H1 (cell line): ENCODE measurements at regions not wholly inside any gene's neighbourhood (a gene's known extent, or its start where the extent isn't known, plus 50 kb on each side); places are given as distances from the start of the nearest gene placed in this dataset.

Experiments
- CTCF ChIA-PET: fragments of 300-600 bp; sonication (Branson Sonifier 250); formaldehyde crosslinking; loops from one replicate; lab custom pipeline; 2021; ENCODE audit not compliant: partially characterized antibody; lab: Charles Lee
- POLR2A ChIA-PET: fragments of 300-600 bp; sonication (Branson Sonifier 250); formaldehyde crosslinking; loops from one replicate; lab custom pipeline; 2021; ENCODE audit warnings: inconsistent platforms; ENCODE audit not compliant: partially characterized antibody; lab: Charles Lee
- DNase-seq, 2 experiments: peaks; one replicate each; pipeline versions ENCODE4 v3.0.0 to v3.0.0-alpha.2; 2010 to 2022; ENCODE audit warnings: low spot score in 2 of 2, low read depth in 1 of 2, mixed read lengths in 1 of 2
- FAIRE-seq: peaks from 2 replicates; lab custom pipeline; 2011; peaks lifted over from hg19 to GRCh38; lab: Jason Lieb, UNC
- H2AFZ ChIP-seq: 2 replicates; pipeline ENCODE4 v1.8.1; 2012; ENCODE audit warnings: low read length, inconsistent platforms
- H2AK5ac ChIP-seq: 2 replicates; pipeline ENCODE4 v1.6.1; 2013; ENCODE audit warnings: low read depth, low read length
- H2BK120ac ChIP-seq: replicated peaks from 2 replicates; pipeline ENCODE3; 2013; ENCODE audit warnings: low read depth, low read length, inconsistent platforms
- H2BK12ac ChIP-seq: 2 replicates; pipeline ENCODE4 v1.6.1; 2013; ENCODE audit warnings: low read depth, low read length
- H2BK15ac ChIP-seq: 2 replicates; pipeline ENCODE4 v1.6.1; 2013; ENCODE audit warnings: low read length
- H2BK20ac ChIP-seq: 2 replicates; pipeline ENCODE4 v1.6.1; 2013; ENCODE audit warnings: low read length
- H2BK5ac ChIP-seq: 2 replicates; pipeline ENCODE4 v1.6.1; 2013; ENCODE audit warnings: low read depth, low read length
- H3K14ac ChIP-seq: 2 replicates; pipeline ENCODE4 v1.6.1; 2013; ENCODE audit warnings: inconsistent platforms; ENCODE audit not compliant: insufficient read length
- H3K18ac ChIP-seq: 2 replicates; pipeline ENCODE4 v1.6.1; 2013; ENCODE audit warnings: low read length; ENCODE audit errors: extremely low read depth
- H3K23ac ChIP-seq: 2 replicates; pipeline ENCODE4 v1.6.1; 2013; ENCODE audit warnings: inconsistent platforms; ENCODE audit not compliant: insufficient read length
- H3K23me2 ChIP-seq: 2 replicates; pipeline ENCODE4 v1.6.1; 2013; ENCODE audit warnings: low read depth, low read length
- H3K27ac ChIP-seq: 2 replicates; pipeline ENCODE4 v1.6.1; 2011; ENCODE audit warnings: low read depth, low read length, inconsistent platforms
- H3K27me3 ChIP-seq, 4 experiments: replicated peaks in 1 of 4; 1 replicate in 1 of 4; 2 replicates in 3 of 4; pipeline versions ENCODE4 v1.6.1 to v1.8.1; 2011 to 2013; ENCODE audit warnings: low read length in 3 of 4, mild to moderate bottlenecking in 3 of 4, inconsistent platforms in 2 of 4, mixed read lengths in 2 of 4, moderate library complexity in 1 of 4; ENCODE audit not compliant: control insufficient read depth in 3 of 4, insufficient read depth in 3 of 4; ENCODE audit errors: extremely low read depth in 1 of 4
- H3K36me3 ChIP-seq, 4 experiments: 2 replicates each; pipeline versions ENCODE4 v1.6.1 to v1.8.1; 2011 to 2013; ENCODE audit warnings: mild to moderate bottlenecking in 4 of 4, low read length in 3 of 4, moderate library complexity in 2 of 4, control low read depth in 1 of 4, inconsistent platforms in 1 of 4; ENCODE audit not compliant: insufficient read depth in 4 of 4, control insufficient read depth in 2 of 4
- H3K4ac ChIP-seq: replicated peaks from 2 replicates; pipeline ENCODE3; 2013; ENCODE audit warnings: low read length, low read depth, mixed read lengths, inconsistent platforms; ENCODE audit not compliant: insufficient read length
- H3K4me1 ChIP-seq, 4 experiments: replicated peaks in 1 of 4; 1 replicate in 1 of 4; 2 replicates in 3 of 4; pipeline versions ENCODE4 v1.6.1 to v1.8.1; 2011 to 2013; ENCODE audit warnings: low read length in 3 of 4, inconsistent platforms in 2 of 4, mixed read lengths in 1 of 4; ENCODE audit not compliant: insufficient read depth in 4 of 4, control insufficient read depth in 3 of 4
- H3K4me2 ChIP-seq, 2 experiments: 2 replicates each; pipeline versions ENCODE4 v1.6.1 to v1.8.1; 2011 to 2013; ENCODE audit warnings: low read depth in 2 of 2, low read length in 2 of 2, control low read depth in 1 of 2, inconsistent platforms in 1 of 2, mild to moderate bottlenecking in 1 of 2; ENCODE audit not compliant: insufficient read depth in 1 of 2
- H3K4me3 ChIP-seq, 4 experiments: fragments of 200-600, 300-600 bp in 1 of 4; sonication (generic), shearing (Covaris generic), sonication (Bioruptor Twin) in 1 of 4; 2 replicates each; pipeline versions ENCODE4 v1.5.1 to v1.8.1; 2011 to 2016; ENCODE audit warnings: low read length in 4 of 4, low read depth in 3 of 4, control low read depth in 2 of 4, inconsistent platforms in 2 of 4, mild to moderate bottlenecking in 2 of 4, mixed read lengths in 1 of 4, moderate library complexity in 1 of 4; ENCODE audit not compliant: insufficient read depth in 2 of 4; ENCODE audit errors: extremely low read depth in 1 of 4
- H3K56ac ChIP-seq: replicated peaks from 2 replicates; pipeline ENCODE3; 2013; ENCODE audit warnings: low read depth, mild to moderate bottlenecking, mixed read lengths, low read length, inconsistent platforms; ENCODE audit not compliant: insufficient read length
- H3K79me1 ChIP-seq: 2 replicates; pipeline ENCODE4 v1.6.1; 2013; ENCODE audit warnings: low read depth, low read length, control low read depth
- H3K79me2 ChIP-seq, 2 experiments: 2 replicates each; pipeline versions ENCODE4 v1.6.1 to v1.8.1; 2012 to 2013; ENCODE audit warnings: low read length in 2 of 2, mild to moderate bottlenecking in 2 of 2, inconsistent platforms in 1 of 2; ENCODE audit not compliant: insufficient read depth in 2 of 2, control insufficient read depth in 1 of 2
- H3K9ac ChIP-seq, 4 experiments: replicated peaks in 1 of 4; 1 replicate in 1 of 4; 2 replicates in 3 of 4; pipeline versions ENCODE4 v1.6.1 to v1.8.1; 2011 to 2013; ENCODE audit warnings: low read depth in 3 of 4, low read length in 3 of 4, control low read depth in 2 of 4, mild to moderate bottlenecking in 2 of 4, moderate library complexity in 2 of 4, inconsistent platforms in 1 of 4; ENCODE audit errors: extremely low read depth in 1 of 4
- H3K9me3 ChIP-seq, 2 experiments: 2 replicates each; pipeline versions ENCODE4 v1.6.1 to v1.8.1; 2012 to 2013; ENCODE audit warnings: mild to moderate bottlenecking in 2 of 2, moderate library complexity in 2 of 2, control low read depth in 1 of 2, inconsistent platforms in 1 of 2, low read depth in 1 of 2, low read length in 1 of 2, mixed read lengths in 1 of 2; ENCODE audit not compliant: insufficient read depth in 2 of 2
- H4K20me1 ChIP-seq, 2 experiments: replicated peaks in 1 of 2; 2 replicates each; pipeline versions ENCODE3 to v1.8.1; 2011 to 2013; ENCODE audit warnings: inconsistent platforms in 2 of 2, low read length in 2 of 2, mild to moderate bottlenecking in 1 of 2; ENCODE audit not compliant: insufficient read depth in 2 of 2, control insufficient read depth in 1 of 2
- H4K5ac ChIP-seq: 2 replicates; pipeline ENCODE4 v1.6.1; 2013; ENCODE audit warnings: low read length, low read depth, mixed read lengths, inconsistent platforms; ENCODE audit not compliant: insufficient read length
- H4K8ac ChIP-seq: 2 replicates; pipeline ENCODE4 v1.8.0; 2013; ENCODE audit warnings: mild to moderate bottlenecking, moderate library complexity, low read length, inconsistent platforms; ENCODE audit not compliant: insufficient read depth; ENCODE audit errors: extremely low read depth
- H4K91ac ChIP-seq: replicated peaks from 2 replicates; pipeline ENCODE3; 2013; ENCODE audit warnings: low read length, mixed read lengths, inconsistent platforms; ENCODE audit not compliant: insufficient read length
- CBX5 ChIP-seq: fragments of 300-800, 300-1000 bp; sonication (generic); IDR thresholded peaks from 2 replicates; pipeline ENCODE4 v1.7.1; 2016; ENCODE audit warnings: antibody characterized with exemption, low read length, low read depth
- CHD2 ChIP-seq: IDR thresholded peaks from 2 replicates; pipeline ENCODE4 v1.6.1; 2012; ENCODE audit warnings: low read length, improper control_type of control experiment
- MAFK ChIP-seq: IDR thresholded peaks from 2 replicates; pipeline ENCODE4 v1.6.1; 2012; ENCODE audit warnings: low read depth, mild to moderate bottlenecking, improper control_type of control experiment, low read length
- SP2 ChIP-seq: IDR thresholded peaks from 2 replicates; pipeline ENCODE4 v1.6.1; 2012; ENCODE audit warnings: mild to moderate bottlenecking, low read length, inconsistent platforms
- SRF ChIP-seq: IDR thresholded peaks from 2 replicates; pipeline ENCODE4 v1.6.1; 2011; ENCODE audit warnings: mild to moderate bottlenecking, low read depth, low read length, moderate library complexity
- TBP ChIP-seq: IDR thresholded peaks from 2 replicates; pipeline ENCODE4 v1.6.1; 2011; ENCODE audit warnings: low read depth, low read length, improper control_type of control experiment
- YY1 ChIP-seq: IDR thresholded peaks from 2 replicates; pipeline ENCODE4 v1.6.1; 2011; ENCODE audit warnings: low read depth, mild to moderate bottlenecking, low read length
- WGBS, 2 experiments: shearing (Covaris generic) in 1 of 2; methylation state at CpG; one replicate each; pipeline versions ENCODE4 v1.1.6 to v1.1.7; 2013 to 2015; ENCODE audit warnings: low lambda C conversion rate in 2 of 2, mixed read lengths in 2 of 2, inconsistent platforms in 1 of 2, low coverage in 1 of 2, missing lambda C conversion rate in 1 of 2; ENCODE audit not compliant: insufficient replicate concordance in 2 of 2, insufficient coverage in 1 of 2, insufficient read length in 1 of 2; ENCODE audit errors: extremely low coverage in 1 of 2, missing lambda C conversion rate in 1 of 2; 5-methylcytosine and 5-hydroxymethylcytosine counted together
- TF ChIP-seq, protein P1 (sequence below): IDR thresholded peaks from 2 replicates; pipeline ENCODE4 v1.6.1; 2011; ENCODE audit warnings: low read length, improper control_type of control experiment
- TF ChIP-seq, protein P2 (sequence below): IDR thresholded peaks from 2 replicates; pipeline ENCODE4 v1.6.1; 2011; ENCODE audit warnings: low read depth, mild to moderate bottlenecking, low read length; ENCODE audit not compliant: insufficient read depth
- TF ChIP-seq, protein P3 (sequence below), 3 experiments: IDR thresholded peaks; 1 replicate in 2 of 3; 2 replicates in 1 of 3; pipeline versions ENCODE4 v1.5.1 to v1.6.1; 2011; ENCODE audit warnings: low read length in 3 of 3, mild to moderate bottlenecking in 3 of 3, inconsistent platforms in 2 of 3, low read depth in 1 of 3, moderate library complexity in 1 of 3; ENCODE audit not compliant: insufficient read depth in 1 of 3; ENCODE audit errors: control extremely low read depth in 1 of 3

DNA sequence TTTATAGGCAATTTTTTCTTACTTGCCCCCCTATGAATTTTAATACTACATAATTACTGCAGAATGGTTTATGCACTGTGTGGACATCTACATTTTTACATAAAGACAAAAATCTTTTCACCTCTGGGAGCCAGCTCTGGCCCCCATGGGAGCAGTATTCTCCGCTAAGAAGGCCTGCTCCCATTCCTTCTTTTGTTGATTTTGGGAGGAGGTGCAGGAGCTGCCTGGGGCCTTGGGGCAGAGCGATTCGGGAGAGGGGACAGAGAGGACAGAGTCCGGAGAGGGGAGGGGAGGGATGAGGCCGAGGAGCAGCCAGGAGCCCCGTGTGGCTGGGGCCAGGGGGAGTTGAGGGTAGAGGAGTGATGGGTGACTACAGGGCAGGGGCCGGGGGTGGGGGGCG is 452.0 kb downstream of the PREX1 start:
- Histone ChIP-seq H3K9ac (no peak overlapping the region), H3K23me2 (no peaks in the 10 kb centered on the region), H3K4me3 (no peak overlapping the region), H3K56ac (no peak overlapping the region), H3K79me2 (no peaks in the 10 kb centered on the region), H4K91ac (no peak overlapping the region), H2BK15ac (no peak overlapping the region), H3K14ac (no peak overlapping the region), H4K8ac (no peak overlapping the region), H2BK20ac (no peak overlapping the region), H2BK120ac (no peak overlapping the region), H3K23ac (no peak overlapping the region), H3K4me1 (peaks cover 5 to 20% (median 12%) of the 10 kb centered on the region in 4 experiments), H3K79me1 (no peaks in the 10 kb centered on the region), H2AFZ (no peak overlapping the region), H4K5ac (no peak overlapping the region), H3K9me3 (no peaks in the 10 kb centered on the region), H3K27me3 (no peaks in the 10 kb centered on the region; a peak in 3 of 7 replicates), H3K36me3 (no peaks in the 10 kb centered on the region), H2BK5ac (no peak overlapping the region), H4K20me1 (no peaks in the 10 kb centered on the region), H3K27ac (no peak overlapping the region), H3K4ac (no peak overlapping the region), H2BK12ac (no peak overlapping the region), H3K18ac (no peak overlapping the region), H2AK5ac (no peak overlapping the region), H3K4me2 (no peak overlapping the region)
- ChIA-PET POLR2A (no interaction called here), CTCF (interaction anchor here (0.8 to 3.5 kb wide), 4 partner anchors 10 to 245 kb away, joined by 3 to 14 read pairs (median 5); no protein-coding TSS in a partner anchor)
- no peak for FAIRE-seq
- no peak for TF ChIP-seq SRF
- TF ChIP-seq MAFK: no peak
- TF ChIP-seq CHD2: no peak
- TF ChIP-seq, protein P1, sequence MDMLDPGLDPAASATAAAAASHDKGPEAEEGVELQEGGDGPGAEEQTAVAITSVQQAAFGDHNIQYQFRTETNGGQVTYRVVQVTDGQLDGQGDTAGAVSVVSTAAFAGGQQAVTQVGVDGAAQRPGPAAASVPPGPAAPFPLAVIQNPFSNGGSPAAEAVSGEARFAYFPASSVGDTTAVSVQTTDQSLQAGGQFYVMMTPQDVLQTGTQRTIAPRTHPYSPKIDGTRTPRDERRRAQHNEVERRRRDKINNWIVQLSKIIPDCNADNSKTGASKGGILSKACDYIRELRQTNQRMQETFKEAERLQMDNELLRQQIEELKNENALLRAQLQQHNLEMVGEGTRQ: no peak
- TF ChIP-seq, protein P2, sequence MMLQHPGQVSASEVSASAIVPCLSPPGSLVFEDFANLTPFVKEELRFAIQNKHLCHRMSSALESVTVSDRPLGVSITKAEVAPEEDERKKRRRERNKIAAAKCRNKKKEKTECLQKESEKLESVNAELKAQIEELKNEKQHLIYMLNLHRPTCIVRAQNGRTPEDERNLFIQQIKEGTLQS: no peak
- no peak for TF ChIP-seq TBP
- TF ChIP-seq SP2: no peak
- no peak for TF ChIP-seq CBX5
- TF ChIP-seq, protein P3, sequence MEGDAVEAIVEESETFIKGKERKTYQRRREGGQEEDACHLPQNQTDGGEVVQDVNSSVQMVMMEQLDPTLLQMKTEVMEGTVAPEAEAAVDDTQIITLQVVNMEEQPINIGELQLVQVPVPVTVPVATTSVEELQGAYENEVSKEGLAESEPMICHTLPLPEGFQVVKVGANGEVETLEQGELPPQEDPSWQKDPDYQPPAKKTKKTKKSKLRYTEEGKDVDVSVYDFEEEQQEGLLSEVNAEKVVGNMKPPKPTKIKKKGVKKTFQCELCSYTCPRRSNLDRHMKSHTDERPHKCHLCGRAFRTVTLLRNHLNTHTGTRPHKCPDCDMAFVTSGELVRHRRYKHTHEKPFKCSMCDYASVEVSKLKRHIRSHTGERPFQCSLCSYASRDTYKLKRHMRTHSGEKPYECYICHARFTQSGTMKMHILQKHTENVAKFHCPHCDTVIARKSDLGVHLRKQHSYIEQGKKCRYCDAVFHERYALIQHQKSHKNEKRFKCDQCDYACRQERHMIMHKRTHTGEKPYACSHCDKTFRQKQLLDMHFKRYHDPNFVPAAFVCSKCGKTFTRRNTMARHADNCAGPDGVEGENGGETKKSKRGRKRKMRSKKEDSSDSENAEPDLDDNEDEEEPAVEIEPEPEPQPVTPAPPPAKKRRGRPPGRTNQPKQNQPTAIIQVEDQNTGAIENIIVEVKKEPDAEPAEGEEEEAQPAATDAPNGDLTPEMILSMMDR (IDR thresholded peaks at IDR 0.05; ENCODE audit: control extremely low read depth in 1 of 3, insufficient read depth in 1 of 3, low read depth in 1 of 3, low read length in 3 of 3): no peak
- TF ChIP-seq YY1: no peak
- 79% methylated on average over 6 of the region's 8 CpGs; no CpG with 5 or more reads in 1 of the 2 experiments for WGBS, 2 experiments
- no peak for DNase-seq
